KMS-11 (cell line): ENCODE measurements at regions not wholly inside any gene's neighbourhood (a gene's known extent, or its start where the extent isn't known, plus 50 kb on each side); places are given as distances from the start of the nearest gene placed in this dataset.

ENCODE experiments used
- H2AFZ ChIP-seq: fragments of 200-600 bp; sonication (generic); 2 replicates; pipeline ENCODE4 v1.6.1; 2016; ENCODE audit warnings: antibody characterized with exemption, mixed run types, low read depth
- H3K27ac ChIP-seq: fragments of 200-600 bp; sonication (generic); 2 replicates; pipeline ENCODE4 v1.6.1; 2016; ENCODE audit warnings: mild to moderate bottlenecking, mixed run types
- H3K27me3 ChIP-seq: fragments of 200-600 bp; sonication (generic); 2 replicates; pipeline ENCODE4 v1.6.1; 2017; ENCODE audit warnings: mild to moderate bottlenecking, low read depth, mixed run types, moderate library complexity; ENCODE audit not compliant: insufficient read depth
- H3K36me3 ChIP-seq: fragments of 200-600 bp; sonication (generic); 2 replicates; pipeline ENCODE4 v1.6.1; 2017; ENCODE audit warnings: mild to moderate bottlenecking, mixed run types; ENCODE audit not compliant: insufficient read depth
- H3K4me1 ChIP-seq: fragments of 200-600 bp; sonication (generic); 2 replicates; pipeline ENCODE4 v1.6.1; 2016; ENCODE audit warnings: mild to moderate bottlenecking, low read depth, mixed run types; ENCODE audit not compliant: poor library complexity, severe bottlenecking
- H3K4me2 ChIP-seq: fragments of 200-600 bp; sonication (generic); 2 replicates; pipeline ENCODE4 v1.7.0; 2016; ENCODE audit warnings: mild to moderate bottlenecking, mixed run types
- H3K4me3 ChIP-seq: fragments of 200-600 bp; sonication (generic); IDR thresholded peaks from 2 replicates; pipeline ENCODE4 v1.6.1; 2017; ENCODE audit warnings: low read depth, low read length, mixed read lengths; ENCODE audit not compliant: insufficient read depth
- H3K79me2 ChIP-seq: fragments of 200-600 bp; sonication (generic); 2 replicates; pipeline ENCODE4 v1.6.1; 2016; ENCODE audit warnings: low read depth, mixed run types; ENCODE audit not compliant: insufficient read depth
- H3K9ac ChIP-seq: fragments of 200-600 bp; sonication (generic); 2 replicates; pipeline ENCODE4 v1.6.1; 2016; ENCODE audit warnings: mild to moderate bottlenecking, mixed run types
- H4K20me1 ChIP-seq: fragments of 200-600 bp; sonication (generic); 2 replicates; pipeline ENCODE4 v1.6.1; 2016; ENCODE audit warnings: mild to moderate bottlenecking, mixed run types; ENCODE audit not compliant: insufficient read depth
- TF ChIP-seq, protein P1 (sequence below): fragments of 200-600 bp; sonication (generic); conservative IDR thresholded peaks from 2 replicates; pipeline ENCODE4 v1.6.1; 2017; ENCODE audit warnings: low read depth, mild to moderate bottlenecking, antibody characterized with exemption, low read length, moderate library complexity, mixed read lengths

DNA sequence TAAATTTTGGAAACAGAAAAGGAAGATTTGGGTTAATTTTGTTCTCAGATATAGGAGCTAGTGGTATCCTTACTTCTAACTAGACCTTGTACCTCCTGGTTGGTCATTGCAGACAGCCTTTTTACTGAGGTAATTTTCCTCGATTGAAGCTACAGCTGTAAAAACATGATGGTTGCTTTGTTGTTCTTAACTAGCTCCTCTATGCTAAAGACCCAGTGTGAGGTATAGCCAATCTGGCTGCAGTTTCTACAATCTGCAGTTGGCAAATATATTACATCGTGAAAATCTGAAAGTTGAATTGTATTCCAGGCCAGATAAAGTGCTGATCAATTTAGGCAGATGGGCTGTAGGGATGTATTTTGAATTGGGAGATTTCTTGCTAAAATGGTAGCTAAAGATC, 116.5 kb downstream of the AASDHPPT start:
- Histone ChIP-seq H3K79me2 (no peaks in the 10 kb centered on the region), H4K20me1 (no peaks in the 10 kb centered on the region), H3K4me1 (no peaks in the 10 kb centered on the region), H3K9ac (no peak overlapping the region), H3K4me3 (no peak overlapping the region), H3K27me3 (no peaks in the 10 kb centered on the region), H3K27ac (no peak overlapping the region), H3K36me3 (no peaks in the 10 kb centered on the region), H3K4me2 (no peak overlapping the region), H2AFZ (no peak overlapping the region)
- TF ChIP-seq, protein P1, sequence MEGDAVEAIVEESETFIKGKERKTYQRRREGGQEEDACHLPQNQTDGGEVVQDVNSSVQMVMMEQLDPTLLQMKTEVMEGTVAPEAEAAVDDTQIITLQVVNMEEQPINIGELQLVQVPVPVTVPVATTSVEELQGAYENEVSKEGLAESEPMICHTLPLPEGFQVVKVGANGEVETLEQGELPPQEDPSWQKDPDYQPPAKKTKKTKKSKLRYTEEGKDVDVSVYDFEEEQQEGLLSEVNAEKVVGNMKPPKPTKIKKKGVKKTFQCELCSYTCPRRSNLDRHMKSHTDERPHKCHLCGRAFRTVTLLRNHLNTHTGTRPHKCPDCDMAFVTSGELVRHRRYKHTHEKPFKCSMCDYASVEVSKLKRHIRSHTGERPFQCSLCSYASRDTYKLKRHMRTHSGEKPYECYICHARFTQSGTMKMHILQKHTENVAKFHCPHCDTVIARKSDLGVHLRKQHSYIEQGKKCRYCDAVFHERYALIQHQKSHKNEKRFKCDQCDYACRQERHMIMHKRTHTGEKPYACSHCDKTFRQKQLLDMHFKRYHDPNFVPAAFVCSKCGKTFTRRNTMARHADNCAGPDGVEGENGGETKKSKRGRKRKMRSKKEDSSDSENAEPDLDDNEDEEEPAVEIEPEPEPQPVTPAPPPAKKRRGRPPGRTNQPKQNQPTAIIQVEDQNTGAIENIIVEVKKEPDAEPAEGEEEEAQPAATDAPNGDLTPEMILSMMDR = no peak

DNA sequence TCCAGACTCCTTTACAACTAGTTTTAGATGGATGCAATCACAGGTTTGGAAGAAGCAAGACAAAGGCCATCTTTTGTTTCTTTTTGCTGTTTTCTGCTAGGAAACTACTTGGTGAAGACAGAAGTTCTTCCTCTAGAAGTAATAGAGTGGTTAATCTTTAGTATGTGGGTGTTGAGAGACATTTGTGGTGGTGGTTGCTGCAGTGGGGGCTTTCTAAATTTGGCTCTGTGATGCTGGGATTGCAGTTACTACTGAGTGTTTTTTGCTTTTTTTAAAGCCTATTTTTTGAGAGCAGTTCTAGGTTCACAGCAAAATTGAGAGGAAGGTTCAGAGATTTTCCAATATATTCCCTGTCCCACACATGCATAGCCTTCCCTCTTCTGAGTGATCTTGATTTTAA, 120.0 kb downstream of the AASDHPPT start:
- Histone ChIP-seq H4K20me1 (no peaks in the 10 kb centered on the region), H3K9ac (no peak overlapping the region), H3K4me2 (no peak overlapping the region)

DNA sequence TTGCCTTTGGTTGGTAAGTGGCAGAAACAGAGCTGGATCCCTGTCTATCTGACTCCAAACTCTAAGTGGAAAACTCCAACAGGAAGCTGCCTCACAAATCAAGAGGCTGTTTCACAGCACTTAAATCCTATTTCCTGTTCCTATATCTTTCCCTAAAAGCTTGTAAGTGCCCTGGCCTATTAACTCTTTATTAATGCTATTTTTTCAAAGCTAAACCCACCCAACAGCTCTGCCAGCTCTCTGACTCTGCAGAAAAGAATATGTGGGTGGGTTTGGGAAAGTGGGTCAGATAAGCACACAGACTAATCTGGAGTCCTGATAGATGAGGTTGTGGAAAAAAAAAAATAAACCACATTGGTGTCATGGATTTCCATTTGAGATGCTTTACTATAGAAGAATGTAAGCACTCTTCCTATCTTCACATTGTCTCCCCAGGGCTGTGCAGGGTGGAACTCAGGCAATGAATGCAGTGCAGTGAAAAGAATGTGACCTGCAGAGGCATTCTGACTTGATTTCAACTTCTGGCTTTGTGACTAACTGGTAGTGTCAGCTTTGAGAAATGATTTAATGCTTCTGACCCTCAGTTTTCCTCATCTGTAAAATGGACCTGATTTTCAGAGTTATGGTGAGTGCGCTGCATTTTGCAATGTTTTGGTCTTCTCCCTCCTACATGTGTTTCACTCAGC, 125.6 kb downstream of the AASDHPPT start:
- Histone ChIP-seq H3K4me1 (no peaks in the 10 kb centered on the region), H3K4me2 (no peak overlapping the region), H3K36me3 (no peaks in the 10 kb centered on the region), H3K9ac (no peak overlapping the region), H2AFZ (no peak overlapping the region), H4K20me1 (no peaks in the 10 kb centered on the region), H3K27ac (no peak overlapping the region), H3K27me3 (no peaks in the 10 kb centered on the region), H3K4me3 (no peak overlapping the region), H3K79me2 (no peaks in the 10 kb centered on the region)
- TF ChIP-seq, protein P1 = no peak

More for the DNA sequence above, 120.0 kb downstream of the AASDHPPT start:
- Histone ChIP-seq H3K4me3 (no peak overlapping the region), H3K79me2 (no peaks in the 10 kb centered on the region), H3K4me1 (no peaks in the 10 kb centered on the region), H2AFZ (no peak overlapping the region), H3K27me3 (no peaks in the 10 kb centered on the region), H3K27ac (no peak overlapping the region), H3K36me3 (no peaks in the 10 kb centered on the region)
- TF ChIP-seq, protein P1 = no peak

DNA sequence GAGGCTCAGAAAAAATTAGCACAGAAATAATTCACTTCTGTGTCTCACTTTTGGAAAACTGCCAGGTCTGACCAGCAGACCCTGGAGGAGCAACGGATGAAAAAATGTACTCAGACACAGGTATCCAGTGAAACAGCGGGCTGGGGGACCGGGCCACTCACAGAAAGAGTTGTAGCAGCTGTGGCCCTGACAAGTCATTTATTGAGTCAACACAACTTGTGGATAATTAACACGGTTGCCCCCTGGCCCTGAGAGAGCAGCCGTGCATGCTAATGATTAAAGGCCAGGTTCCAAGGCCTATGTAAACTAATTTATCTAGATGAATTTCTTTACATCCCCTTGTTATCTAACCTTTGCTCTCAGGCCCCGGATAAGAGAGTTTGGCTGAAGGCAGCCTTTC, 131.3 kb downstream of the AASDHPPT start:
- Histone ChIP-seq H3K27me3 (no peaks in the 10 kb centered on the region), H3K4me1 (no peaks in the 10 kb centered on the region), H3K9ac (no peak overlapping the region), H3K27ac (no peak overlapping the region), H3K36me3 (no peaks in the 10 kb centered on the region), H3K4me2 (no peak overlapping the region), H3K79me2 (no peaks in the 10 kb centered on the region), H2AFZ (no peak overlapping the region), H4K20me1 (no peaks in the 10 kb centered on the region), H3K4me3 (no peak overlapping the region)
- TF ChIP-seq, protein P1 = no peak
